ENCODE measurements at regions not wholly inside any gene's neighbourhood (a gene's known extent, or its start where the extent isn't known, plus 50 kb on each side); places are given as distances from the start of the nearest gene placed in this dataset.
A peak's percentile ranks its signal among the peaks of the same experiment; 100 is the strongest.

DNA sequence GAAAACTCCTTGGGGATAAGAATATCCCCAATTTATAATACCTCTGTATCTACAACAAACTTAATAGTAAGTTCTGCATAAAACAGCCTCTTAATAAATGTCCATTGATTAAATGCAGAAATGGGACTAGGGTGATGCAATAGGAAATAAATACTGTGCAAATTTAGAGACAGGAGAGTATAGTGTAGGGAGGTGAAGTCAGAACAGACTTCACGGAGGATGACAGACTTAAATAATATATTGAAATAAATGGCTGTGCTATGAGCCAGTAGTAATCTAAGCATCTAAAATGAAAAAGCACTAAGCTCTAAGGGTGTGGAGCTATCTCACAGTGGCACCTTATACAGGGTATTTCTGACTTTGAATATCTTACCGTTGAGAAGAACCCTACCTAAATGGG lies 265.3 kb downstream of the GRIN2B start:
- Histone ChIP-seq H3K9ac (ENCODE audit: low read length) (no peak overlapping the region), H3K36me3 (ENCODE audit: control insufficient read depth, insufficient read depth, low read length) (no peaks in the 10 kb centered on the region), H3K79me2 (ENCODE audit: control insufficient read depth, insufficient read depth, low read length) (no peaks in the 10 kb centered on the region), H2AK5ac (ENCODE audit: low read length) (no peak overlapping the region), H3K23ac (ENCODE audit: low read length) (no peak overlapping the region), H3K27me3 (ENCODE audit: insufficient read depth, low read length, poor library complexity) (no peaks in the 10 kb centered on the region), H2BK15ac (replicated peaks; ENCODE audit: low read depth) (no peak overlapping the region), H2BK120ac (ENCODE audit: low read depth, low read length) (no peak overlapping the region), H4K5ac (ENCODE audit: low read length) (no peak overlapping the region), H3K79me1 (ENCODE audit: low read length) (no peaks in the 10 kb centered on the region), H3K4me2 (ENCODE audit: low read length) (no peak overlapping the region), H3K4me1 (ENCODE audit: control insufficient read depth, low read depth, low read length) (no peaks in the 10 kb centered on the region), H2BK5ac (ENCODE audit: low read length) (no peak overlapping the region), H3K56ac (ENCODE audit: low read length) (no peak overlapping the region), H3K18ac (ENCODE audit: low read length) (no peak overlapping the region), H4K8ac (ENCODE audit: low read depth, low read length) (no peak overlapping the region), H3K4me3 (ENCODE audit: low read length) (no peak overlapping the region), H3K27ac (ENCODE audit: low read depth, low read length) (no peak overlapping the region), H3K4ac (ENCODE audit: low read depth, low read length) (no peak overlapping the region)
- no peak for DNase-seq
- no CpG with 5 or more reads among the region's 2 CpGs for WGBS (ENCODE audit: extremely low coverage, insufficient coverage, low lambda C conversion rate)

- H3K36me3 ChIP-seq (ENCODE audit: control insufficient read depth, insufficient read depth, low read length) = no peaks in the 10 kb centered on the region
- H3K23ac ChIP-seq (ENCODE audit: low read length) = no peak overlapping the region
- no CpG with 5 or more reads among the region's 4 CpGs for WGBS (ENCODE audit: extremely low coverage, insufficient coverage, low lambda C conversion rate)
- H3K79me2 ChIP-seq (ENCODE audit: control insufficient read depth, insufficient read depth, low read length) = no peaks in the 10 kb centered on the region
- no peak overlapping the region for H2BK120ac ChIP-seq (ENCODE audit: low read depth, low read length)
- no peak overlapping the region for H2BK5ac ChIP-seq (ENCODE audit: low read length)
- no peaks in the 10 kb centered on the region for H3K4me1 ChIP-seq (ENCODE audit: control insufficient read depth, low read depth, low read length)
- H3K4me3 ChIP-seq (ENCODE audit: low read length) = no peak overlapping the region
- H3K56ac ChIP-seq (ENCODE audit: low read length) = no peak overlapping the region
- H2BK15ac ChIP-seq (replicated peaks; ENCODE audit: low read depth) = no peak overlapping the region
- DNase-seq = peak; percentile 36
- H3K27ac ChIP-seq (ENCODE audit: low read depth, low read length) = no peak overlapping the region
- H4K5ac ChIP-seq (ENCODE audit: low read length) = no peak overlapping the region
- no peaks in the 10 kb centered on the region for H3K27me3 ChIP-seq (ENCODE audit: insufficient read depth, low read length, poor library complexity)
- no peak overlapping the region for H2AK5ac ChIP-seq (ENCODE audit: low read length)
- H3K9ac ChIP-seq (ENCODE audit: low read length) = no peak overlapping the region
- H3K79me1 ChIP-seq (ENCODE audit: low read length) = no peaks in the 10 kb centered on the region
- no peak overlapping the region for H4K8ac ChIP-seq (ENCODE audit: low read depth, low read length)
- H3K4ac ChIP-seq (ENCODE audit: low read depth, low read length) = no peak overlapping the region
- H3K4me2 ChIP-seq (ENCODE audit: low read length) = no peak overlapping the region
- H3K18ac ChIP-seq (ENCODE audit: low read length) = no peak overlapping the region
Observed at GRCh38 chr12:13713556-13714410, 267.6 kb downstream of the GRIN2B start.

DNA sequence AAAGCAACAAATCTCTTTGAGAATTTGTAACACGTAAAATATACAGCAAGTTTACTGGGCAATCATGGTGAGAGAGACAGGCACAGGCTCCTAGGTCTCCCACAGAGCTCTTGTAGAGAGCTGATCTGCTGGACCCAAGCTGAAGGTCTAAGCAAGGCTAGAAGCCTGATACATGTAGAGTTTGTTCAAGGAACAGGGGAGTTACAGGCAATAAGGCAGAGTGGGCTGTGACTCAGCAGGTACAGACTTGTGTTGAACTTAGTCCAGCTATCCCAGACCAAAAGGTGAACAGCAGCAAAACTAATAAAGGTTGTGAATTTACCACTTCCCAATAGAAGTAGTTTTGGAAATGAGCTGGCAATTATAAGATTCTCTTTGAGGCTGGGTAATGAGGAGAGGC lies 273.6 kb downstream of the GRIN2B start:
- H3K4me3 ChIP-seq (ENCODE audit: low read length) = no peak overlapping the region
- no peak overlapping the region for H4K8ac ChIP-seq (ENCODE audit: low read depth, low read length)
- no CpG with 5 or more reads among the region's 1 CpG for WGBS (ENCODE audit: extremely low coverage, insufficient coverage, low lambda C conversion rate)
- H2AK5ac ChIP-seq (ENCODE audit: low read length) = no peak overlapping the region
- no peak overlapping the region for H3K4ac ChIP-seq (ENCODE audit: low read depth, low read length)
- H3K27me3 ChIP-seq (ENCODE audit: insufficient read depth, low read length, poor library complexity) = no peaks in the 10 kb centered on the region
- H2BK120ac ChIP-seq (ENCODE audit: low read depth, low read length) = no peak overlapping the region
- no peaks in the 10 kb centered on the region for H3K36me3 ChIP-seq (ENCODE audit: control insufficient read depth, insufficient read depth, low read length)
- H2BK15ac ChIP-seq (replicated peaks; ENCODE audit: low read depth) = no peak overlapping the region
- H3K27ac ChIP-seq (ENCODE audit: low read depth, low read length) = no peak overlapping the region
- H3K18ac ChIP-seq (ENCODE audit: low read length) = no peak overlapping the region
- H3K9ac ChIP-seq (ENCODE audit: low read length) = no peak overlapping the region
- no peak overlapping the region for H3K4me2 ChIP-seq (ENCODE audit: low read length)
- no peaks in the 10 kb centered on the region for H3K79me1 ChIP-seq (ENCODE audit: low read length)
- H3K79me2 ChIP-seq (ENCODE audit: control insufficient read depth, insufficient read depth, low read length) = no peaks in the 10 kb centered on the region
- no peaks in the 10 kb centered on the region for H3K4me1 ChIP-seq (ENCODE audit: control insufficient read depth, low read depth, low read length)
- H2BK5ac ChIP-seq (ENCODE audit: low read length) = no peak overlapping the region
- no peak overlapping the region for H3K56ac ChIP-seq (ENCODE audit: low read length)
- no peak for DNase-seq
- H3K23ac ChIP-seq (ENCODE audit: low read length) = no peak overlapping the region
- no peak overlapping the region for H4K5ac ChIP-seq (ENCODE audit: low read length)

DNA sequence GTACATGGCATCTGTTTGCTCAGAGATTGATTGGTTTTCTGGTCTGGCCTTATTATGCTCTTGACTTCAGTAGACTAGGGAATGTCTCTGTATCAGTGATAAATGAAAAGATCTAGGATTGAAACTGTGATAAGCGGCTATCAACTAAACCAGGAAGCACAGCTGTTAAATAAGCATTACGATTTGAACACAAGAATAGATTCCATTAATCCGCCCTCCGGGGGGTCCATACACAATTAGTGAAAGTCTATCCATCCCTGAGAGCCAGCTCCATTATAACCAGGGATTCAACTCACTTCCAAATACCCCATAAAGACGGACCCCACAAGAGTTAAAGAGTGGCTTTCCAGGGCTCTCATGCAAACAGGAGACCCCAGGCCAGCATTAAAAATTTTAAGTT lies 279.0 kb downstream of the GRIN2B start:
- Histone ChIP-seq H3K27ac (ENCODE audit: low read depth, low read length) (no peak overlapping the region), H3K4me2 (ENCODE audit: low read length) (no peak overlapping the region), H2BK120ac (ENCODE audit: low read depth, low read length) (no peak overlapping the region), H3K79me2 (ENCODE audit: control insufficient read depth, insufficient read depth, low read length) (no peaks in the 10 kb centered on the region), H3K4ac (ENCODE audit: low read depth, low read length) (no peak overlapping the region), H2BK15ac (replicated peaks; ENCODE audit: low read depth) (no peak overlapping the region), H3K56ac (ENCODE audit: low read length) (no peak overlapping the region), H3K4me1 (ENCODE audit: control insufficient read depth, low read depth, low read length) (no peaks in the 10 kb centered on the region), H2AK5ac (ENCODE audit: low read length) (no peak overlapping the region), H3K23ac (ENCODE audit: low read length) (no peak overlapping the region), H3K18ac (ENCODE audit: low read length) (no peak overlapping the region), H4K8ac (ENCODE audit: low read depth, low read length) (no peak overlapping the region), H2BK5ac (ENCODE audit: low read length) (no peak overlapping the region), H3K9ac (ENCODE audit: low read length) (no peak overlapping the region), H3K4me3 (ENCODE audit: low read length) (no peak overlapping the region), H3K36me3 (ENCODE audit: control insufficient read depth, insufficient read depth, low read length) (no peaks in the 10 kb centered on the region), H4K5ac (ENCODE audit: low read length) (no peak overlapping the region), H3K79me1 (ENCODE audit: low read length) (no peaks in the 10 kb centered on the region), H3K27me3 (ENCODE audit: insufficient read depth, low read length, poor library complexity) (no peaks in the 10 kb centered on the region)
- WGBS (ENCODE audit: extremely low coverage, insufficient coverage, low lambda C conversion rate) = no CpG with 5 or more reads among the region's 5 CpGs
- no peak for DNase-seq

DNA sequence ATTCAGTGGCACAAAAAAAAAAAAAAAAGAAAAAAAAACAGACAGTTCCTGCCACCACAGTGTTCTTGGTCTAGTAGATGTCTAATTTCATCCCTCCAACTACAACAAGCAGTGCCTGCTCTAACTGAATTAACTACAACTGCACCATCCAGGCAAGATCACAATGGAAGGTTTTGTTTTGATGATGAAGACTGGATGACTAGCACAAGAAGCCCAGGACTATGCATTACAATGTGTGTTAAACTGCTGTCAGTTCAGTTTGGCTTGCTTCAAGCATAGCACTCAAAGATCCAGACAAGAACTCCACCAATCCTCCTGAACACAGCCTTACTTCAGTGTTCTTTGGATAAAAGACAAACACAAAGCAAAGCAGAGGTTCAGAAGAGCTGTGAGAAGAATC lies 279.9 kb downstream of the GRIN2B start:
- Histone ChIP-seq H2AK5ac (ENCODE audit: low read length) (no peak overlapping the region), H2BK5ac (ENCODE audit: low read length) (no peak overlapping the region), H3K27ac (ENCODE audit: low read depth, low read length) (no peak overlapping the region), H3K23ac (ENCODE audit: low read length) (no peak overlapping the region), H3K4me3 (ENCODE audit: low read length) (no peak overlapping the region), H3K79me1 (ENCODE audit: low read length) (no peaks in the 10 kb centered on the region), H2BK15ac (replicated peaks; ENCODE audit: low read depth) (no peak overlapping the region), H3K4me1 (ENCODE audit: control insufficient read depth, low read depth, low read length) (no peaks in the 10 kb centered on the region), H3K18ac (ENCODE audit: low read length) (no peak overlapping the region), H2BK120ac (ENCODE audit: low read depth, low read length) (no peak overlapping the region), H3K79me2 (ENCODE audit: control insufficient read depth, insufficient read depth, low read length) (no peaks in the 10 kb centered on the region), H4K8ac (ENCODE audit: low read depth, low read length) (no peak overlapping the region), H3K36me3 (ENCODE audit: control insufficient read depth, insufficient read depth, low read length) (no peaks in the 10 kb centered on the region), H3K27me3 (ENCODE audit: insufficient read depth, low read length, poor library complexity) (no peaks in the 10 kb centered on the region), H3K4me2 (ENCODE audit: low read length) (no peak overlapping the region), H3K9ac (ENCODE audit: low read length) (no peak overlapping the region), H4K5ac (ENCODE audit: low read length) (no peak overlapping the region), H3K4ac (ENCODE audit: low read depth, low read length) (no peak overlapping the region), H3K56ac (ENCODE audit: low read length) (no peak overlapping the region)
- DNase-seq = no peak

GRCh38 chr12:13697973-13698372 lies 283.4 kb downstream of the GRIN2B start:
- no peak overlapping the region for H4K5ac ChIP-seq (ENCODE audit: low read length)

More at GRCh38 chr12:13697973-13698372, 283.4 kb downstream of the GRIN2B start:
- H2BK15ac ChIP-seq (replicated peaks; ENCODE audit: low read depth) = no peak overlapping the region
- no peak for DNase-seq
- H4K8ac ChIP-seq (ENCODE audit: low read depth, low read length) = no peak overlapping the region
- no peaks in the 10 kb centered on the region for H3K79me1 ChIP-seq (ENCODE audit: low read length)
- H3K9ac ChIP-seq (ENCODE audit: low read length) = no peak overlapping the region
- H2AK5ac ChIP-seq (ENCODE audit: low read length) = no peak overlapping the region
- H3K4me3 ChIP-seq (ENCODE audit: low read length) = no peak overlapping the region
- no peak overlapping the region for H3K18ac ChIP-seq (ENCODE audit: low read length)
- no peaks in the 10 kb centered on the region for H3K36me3 ChIP-seq (ENCODE audit: control insufficient read depth, insufficient read depth, low read length)
- H2BK5ac ChIP-seq (ENCODE audit: low read length) = no peak overlapping the region
- H3K79me2 ChIP-seq (ENCODE audit: control insufficient read depth, insufficient read depth, low read length) = no peaks in the 10 kb centered on the region
- H3K56ac ChIP-seq (ENCODE audit: low read length) = no peak overlapping the region
- H3K4me1 ChIP-seq (ENCODE audit: control insufficient read depth, low read depth, low read length) = no peaks in the 10 kb centered on the region
- no peak overlapping the region for H3K27ac ChIP-seq (ENCODE audit: low read depth, low read length)
- no peaks in the 10 kb centered on the region for H3K27me3 ChIP-seq (ENCODE audit: insufficient read depth, low read length, poor library complexity)
- WGBS (ENCODE audit: extremely low coverage, insufficient coverage, low lambda C conversion rate) = no CpG with 5 or more reads among the region's 11 CpGs
- no peak overlapping the region for H3K4me2 ChIP-seq (ENCODE audit: low read length)
- no peak overlapping the region for H3K4ac ChIP-seq (ENCODE audit: low read depth, low read length)
- H2BK120ac ChIP-seq (ENCODE audit: low read depth, low read length) = no peak overlapping the region
- H3K23ac ChIP-seq (ENCODE audit: low read length) = no peak overlapping the region
